ENCODE measurements at regions not wholly inside any gene's neighbourhood (a gene's known extent, or its start where the extent isn't known, plus 50 kb on each side); places are given as distances from the start of the nearest gene placed in this dataset.

DNA sequence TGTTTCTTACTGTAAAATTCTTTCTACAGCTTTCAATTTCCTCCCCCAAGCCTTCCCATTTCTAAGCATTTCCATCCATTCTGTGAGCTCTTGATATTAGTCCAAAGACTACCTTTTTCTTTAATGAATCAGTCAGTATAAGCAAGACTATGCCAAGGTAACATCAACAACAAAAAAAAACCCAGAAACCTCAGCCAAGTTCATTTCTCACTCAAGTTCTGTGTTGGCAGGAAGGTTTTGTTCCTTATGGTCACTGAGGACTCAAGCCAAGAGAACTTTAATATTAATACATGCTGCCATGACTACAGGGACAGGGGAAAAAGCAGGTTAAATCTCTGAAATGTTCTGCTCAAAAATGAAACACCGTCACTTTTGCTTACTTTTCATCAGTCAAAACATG, 621.2 kb upstream of the NRP1 start:
- H3K4me3 ChIP-seq, result no peak overlapping the region
- TF ChIP-seq CTCF (IDR thresholded peaks at IDR 0.05), result no peak
- intact Hi-C loops (cut with DNase I; ENCODE audit: low total_unique reads), result no loop called here
- DNase-seq, result no peak
- H3K36me3 ChIP-seq, result no peaks in the 10 kb centered on the region
- no peaks in the 10 kb centered on the region for H3K9me3 ChIP-seq
- H3K27me3 ChIP-seq, result no peaks in the 10 kb centered on the region
- no peak overlapping the region for H3K27ac ChIP-seq
- H3K4me1 ChIP-seq, result no peaks in the 10 kb centered on the region

- intact Hi-C loops (cut with DNase I; ENCODE audit: low total_unique reads), result no loop called here
- Histone ChIP-seq H3K9me3 (no peaks in the 10 kb centered on the region), H3K27ac (no peak overlapping the region), H3K4me1 (no peaks in the 10 kb centered on the region), H3K27me3 (no peaks in the 10 kb centered on the region), H3K4me3 (no peak overlapping the region), H3K36me3 (no peaks in the 10 kb centered on the region)
- no peak for DNase-seq
- TF ChIP-seq CTCF (IDR thresholded peaks at IDR 0.05), result no peak
These were observed 618.4 kb upstream of the NRP1 start for GRCh38 chr10:33952692-33953360.

GRCh38 chr10:33950206-33950605, 615.7 kb upstream of the NRP1 start:
- no peaks in the 10 kb centered on the region for H3K4me1 ChIP-seq

GRCh38 chr10:33947544-33947943, 613.1 kb upstream of the NRP1 start:
- H3K36me3 ChIP-seq, result no peaks in the 10 kb centered on the region
- intact Hi-C loops (cut with DNase I; ENCODE audit: low total_unique reads), result no loop called here
- H3K4me1 ChIP-seq, result no peaks in the 10 kb centered on the region
- TF ChIP-seq CTCF (IDR thresholded peaks at IDR 0.05), result no peak
- H3K9me3 ChIP-seq, result no peaks in the 10 kb centered on the region
- no peak overlapping the region for H3K27ac ChIP-seq
- DNase-seq, result no peak
- no peak overlapping the region for H3K4me3 ChIP-seq
- H3K27me3 ChIP-seq, result no peaks in the 10 kb centered on the region

More at GRCh38 chr10:33950206-33950605, 615.7 kb upstream of the NRP1 start:
- Histone ChIP-seq H3K4me3 (no peak overlapping the region), H3K36me3 (no peaks in the 10 kb centered on the region), H3K9me3 (no peaks in the 10 kb centered on the region), H3K27ac (no peak overlapping the region), H3K27me3 (no peaks in the 10 kb centered on the region)
- DNase-seq, result no peak
- no peak for TF ChIP-seq CTCF (IDR thresholded peaks at IDR 0.05)
- intact Hi-C loops (cut with DNase I; ENCODE audit: low total_unique reads), result no loop called here

GRCh38 chr10:33945051-33945450, 610.6 kb upstream of the NRP1 start:
- Histone ChIP-seq H3K4me3 (no peak overlapping the region), H3K36me3 (no peaks in the 10 kb centered on the region), H3K9me3 (no peaks in the 10 kb centered on the region), H3K27ac (no peak overlapping the region), H3K4me1 (no peaks in the 10 kb centered on the region), H3K27me3 (no peaks in the 10 kb centered on the region)
- intact Hi-C loops (cut with DNase I; ENCODE audit: low total_unique reads), result no loop called here
- no peak for TF ChIP-seq CTCF (IDR thresholded peaks at IDR 0.05)
- no peak for DNase-seq

DNA sequence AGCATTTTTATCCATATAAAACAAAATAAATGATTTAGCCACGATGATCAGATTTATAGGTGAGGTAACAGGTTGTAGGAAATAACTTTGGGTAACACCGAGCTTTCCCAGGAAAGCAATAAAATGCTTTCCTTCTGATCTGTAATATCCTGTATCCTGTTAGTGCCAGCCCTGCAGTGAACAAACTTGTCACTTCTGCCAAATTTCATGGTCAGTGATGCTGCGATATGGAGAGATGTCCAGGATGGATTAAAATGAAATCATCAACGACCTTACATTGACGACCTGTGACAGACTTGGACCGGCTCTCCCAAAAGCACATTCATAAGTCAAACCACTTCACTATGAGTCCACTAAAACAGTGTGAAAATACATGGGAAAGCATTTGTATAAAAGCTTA, 608.0 kb upstream of the NRP1 start:
- no peak for DNase-seq
- Histone ChIP-seq H3K27me3 (no peaks in the 10 kb centered on the region), H3K4me1 (no peaks in the 10 kb centered on the region), H3K36me3 (no peaks in the 10 kb centered on the region), H3K4me3 (no peak overlapping the region), H3K9me3 (no peaks in the 10 kb centered on the region), H3K27ac (no peak overlapping the region)
- no peak for TF ChIP-seq CTCF (IDR thresholded peaks at IDR 0.05)
- intact Hi-C loops (cut with DNase I; ENCODE audit: low total_unique reads), result no loop called here

Data from tibial artery (tissue), 4 donors.